B cell (primary cell): ENCODE measurements at regions not wholly inside any gene's neighbourhood (a gene's known extent, or its start where the extent isn't known, plus 50 kb on each side); places are given as distances from the start of the nearest gene placed in this dataset. TPM values are rescaled to one million over a fixed set of nuclear protein-coding genes. Genes with fewer than 3 reads are reported as not detected.

Experiments used
- ATAC-seq: fragments of 200-7000 bp; cut with Tn5 transposase; one replicate; pipeline ENCODE4 v1.10.0; 2021; ENCODE audit warnings: low read depth, mild to moderate bottlenecking, moderate number of reproducible peaks, moderate library complexity
- CTCF ChIA-PET: fragments of 350-600 bp; sonication (Branson Sonifier 250); formaldehyde crosslinking; loops from one replicate; lab custom pipeline; 2021; ENCODE audit warnings: antibody characterized with exemption, inconsistent platforms; lab: Charles Lee
- POLR2A ChIA-PET: fragments of 350-600 bp; sonication (Branson Sonifier 250); formaldehyde crosslinking; loops from one replicate; lab custom pipeline; 2021; ENCODE audit warnings: antibody characterized with exemption; lab: Charles Lee
- DNase-seq: peaks from one replicate; pipeline ENCODE4 v3.0.0; 2013
- H2AFZ ChIP-seq: 2 replicates; pipeline ENCODE4 v1.6.1; 2012; ENCODE audit warnings: mild to moderate bottlenecking, low read depth, low read length; ENCODE audit not compliant: insufficient read depth, poor library complexity, severe bottlenecking
- H3K27ac ChIP-seq, 2 donors: 1 replicate in 1 of 2; 2 replicates in 1 of 2; pipeline ENCODE4 v1.5.1; 2012 to 2013; ENCODE audit warnings: low read length in 2 of 2, mild to moderate bottlenecking in 2 of 2, moderate library complexity in 1 of 2
- H3K27me3 ChIP-seq, 4 experiments: fragments of 200-600 bp in 1 of 4; sonication (generic) in 1 of 4; replicated peaks in 1 of 4; 1 replicate in 2 of 4; 2 replicates in 2 of 4; pipeline versions ENCODE4 v1.6.1 to v1.7.0; 2013 to 2016; ENCODE audit warnings: low read length in 3 of 4, mild to moderate bottlenecking in 2 of 4, mixed read lengths in 1 of 4, moderate library complexity in 1 of 4; ENCODE audit not compliant: insufficient read depth in 4 of 4, control insufficient read depth in 3 of 4; ENCODE audit errors: control extremely low read depth in 1 of 4
- H3K36me3 ChIP-seq, 2 experiments: replicated peaks in 1 of 2; 1 replicate in 1 of 2; 2 replicates in 1 of 2; pipeline versions ENCODE4 v1.6.1 to v1.7.1; 2013; ENCODE audit warnings: low read length in 1 of 2; ENCODE audit not compliant: insufficient read depth in 2 of 2, control insufficient read depth in 1 of 2; ENCODE audit errors: control extremely low read depth in 1 of 2, extremely low read depth in 1 of 2
- H3K4me1 ChIP-seq, 2 donors: fragments of 200-600 bp in 1 of 2; sonication (generic) in 1 of 2; 1 replicate in 1 of 2; 2 replicates in 1 of 2; pipeline versions ENCODE4 v1.5.1 to v1.6.1; 2013 to 2017; ENCODE audit warnings: low read length in 2 of 2; ENCODE audit not compliant: control insufficient read depth in 2 of 2, insufficient read depth in 2 of 2
- H3K4me2 ChIP-seq: replicated peaks from 2 replicates; pipeline ENCODE3; 2012; ENCODE audit warnings: mild to moderate bottlenecking, low read depth, low read length; ENCODE audit not compliant: poor library complexity, severe bottlenecking
- H3K4me3 ChIP-seq, 5 experiments: fragments of 200-600 bp in 1 of 5; sonication (generic) in 1 of 5; 1 replicate in 3 of 5; 2 replicates in 2 of 5; pipeline versions ENCODE4 v1.5.1 to v1.7.0; 2011 to 2016; ENCODE audit warnings: low read length in 4 of 5, mild to moderate bottlenecking in 4 of 5, low read depth in 2 of 5, control low read depth in 1 of 5, moderate library complexity in 1 of 5; ENCODE audit not compliant: insufficient read depth in 1 of 5; ENCODE audit errors: control extremely low read depth in 1 of 5, extremely low read depth in 1 of 5
- H3K79me2 ChIP-seq: fragments of 200-600 bp; sonication (generic); one replicate; pipeline ENCODE4 v1.6.0; 2016; ENCODE audit warnings: low read length; ENCODE audit not compliant: control insufficient read depth, insufficient read depth
- H3K9ac ChIP-seq: fragments of 200-600 bp; sonication (generic); 2 replicates; pipeline ENCODE4 v1.6.1; 2017; ENCODE audit warnings: mild to moderate bottlenecking, low read length, moderate library complexity
- H3K9me3 ChIP-seq, 3 donors: one replicate each; pipeline versions ENCODE4 v1.6.1 to v1.7.1; 2013; ENCODE audit warnings: low read length in 2 of 3; ENCODE audit not compliant: control insufficient read depth in 2 of 3, insufficient read depth in 1 of 3; ENCODE audit errors: control extremely low read depth in 1 of 3
- H4K20me1 ChIP-seq: 2 replicates; pipeline ENCODE4 v1.6.0; 2012; ENCODE audit warnings: mild to moderate bottlenecking, low read length; ENCODE audit not compliant: insufficient read depth, control insufficient read depth, poor library complexity, severe bottlenecking
- H3K27ac Mint-ChIP-seq: one replicate; pipeline ENCODE4 v1.8.0; 2021; ENCODE audit warnings: mixed read lengths
- H3K27me3 Mint-ChIP-seq: one replicate; pipeline ENCODE4 v1.8.0; 2021; ENCODE audit warnings: mixed read lengths
- H3K4me1 Mint-ChIP-seq: one replicate; pipeline ENCODE4 v1.8.0; 2021; ENCODE audit warnings: mixed read lengths
- H3K4me3 Mint-ChIP-seq: one replicate; pipeline ENCODE4 v1.8.0; 2021; ENCODE audit warnings: mixed read lengths
- H3K9me3 Mint-ChIP-seq: one replicate; pipeline ENCODE4 v1.8.0; 2022; ENCODE audit warnings: mixed read lengths; ENCODE audit not compliant: insufficient read depth
- EZH2 ChIP-seq: IDR thresholded peaks from 2 replicates; pipeline ENCODE4 v1.6.1; 2012; ENCODE audit warnings: borderline replicate concordance, low read depth, mild to moderate bottlenecking, moderate library complexity, low read length; ENCODE audit not compliant: insufficient read depth, poor library complexity, severe bottlenecking
- WGBS: methylation state at CpG from one replicate; pipeline ENCODE4 v1.1.5; 2013; ENCODE audit warnings: missing lambda C conversion rate; ENCODE audit not compliant: insufficient coverage; 5-methylcytosine and 5-hydroxymethylcytosine counted together
- intact Hi-C: fragments of 100-400 bp; cut with micrococcal nuclease; formaldehyde crosslinking; loops from one replicate; pipeline ENCODE4 v1.10.0; 2022
- small RNA-seq: library from RNA; depleted of rRNA; stranded (forward); fragments of <200 nt; gene quantifications from one replicate; pipeline ENCODE3, GENCODE V24; 2012; ENCODE audit warnings: low replicate concordance, low read depth; ENCODE audit not compliant: insufficient read length
- TF ChIP-seq, protein P1 (sequence below): fragments of 200-600 bp; IDR thresholded peaks from one replicate; pipeline ENCODE4 v1.8.0; 2022; ENCODE audit warnings: antibody characterized with exemption, mild to moderate bottlenecking

DNA sequence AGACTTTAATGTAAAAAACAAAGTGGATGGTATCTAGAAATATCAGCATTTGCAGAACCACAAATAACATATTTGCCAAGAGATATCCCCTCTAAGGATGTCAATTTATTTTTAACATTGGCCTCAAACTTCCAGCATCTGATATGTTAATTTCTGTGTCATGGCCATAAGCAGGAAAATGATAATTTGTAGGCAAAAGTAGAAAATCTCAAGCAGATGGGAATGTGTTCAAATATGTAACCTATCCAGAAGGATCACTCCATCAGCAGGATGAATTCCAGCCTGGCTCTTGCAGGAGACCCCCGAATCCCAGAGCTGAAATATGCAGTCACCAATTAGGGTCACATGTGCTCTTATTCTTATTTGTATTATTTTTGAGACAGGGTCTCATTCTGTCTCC lies 55.4 kb upstream of the PRKX start:
- Histone ChIP-seq H3K79me2 (no peaks in the 10 kb centered on the region), H3K9me3 (no peaks in the 10 kb centered on the region), H3K4me3 (no peak overlapping the region), H3K36me3 (no peaks in the 10 kb centered on the region), H3K27ac (no peak overlapping the region), H4K20me1 (no peaks in the 10 kb centered on the region), H3K9ac (no peak overlapping the region), H3K27me3 (no peaks in the 10 kb centered on the region), H3K4me1 (no peaks in the 10 kb centered on the region), H3K4me2 (no peak overlapping the region), H2AFZ (no peak overlapping the region)
- no peak overlapping the region for H3K4me3 Mint-ChIP-seq
- no CpG with 5 or more reads among the region's 1 CpG for WGBS
- TF ChIP-seq, protein P1, sequence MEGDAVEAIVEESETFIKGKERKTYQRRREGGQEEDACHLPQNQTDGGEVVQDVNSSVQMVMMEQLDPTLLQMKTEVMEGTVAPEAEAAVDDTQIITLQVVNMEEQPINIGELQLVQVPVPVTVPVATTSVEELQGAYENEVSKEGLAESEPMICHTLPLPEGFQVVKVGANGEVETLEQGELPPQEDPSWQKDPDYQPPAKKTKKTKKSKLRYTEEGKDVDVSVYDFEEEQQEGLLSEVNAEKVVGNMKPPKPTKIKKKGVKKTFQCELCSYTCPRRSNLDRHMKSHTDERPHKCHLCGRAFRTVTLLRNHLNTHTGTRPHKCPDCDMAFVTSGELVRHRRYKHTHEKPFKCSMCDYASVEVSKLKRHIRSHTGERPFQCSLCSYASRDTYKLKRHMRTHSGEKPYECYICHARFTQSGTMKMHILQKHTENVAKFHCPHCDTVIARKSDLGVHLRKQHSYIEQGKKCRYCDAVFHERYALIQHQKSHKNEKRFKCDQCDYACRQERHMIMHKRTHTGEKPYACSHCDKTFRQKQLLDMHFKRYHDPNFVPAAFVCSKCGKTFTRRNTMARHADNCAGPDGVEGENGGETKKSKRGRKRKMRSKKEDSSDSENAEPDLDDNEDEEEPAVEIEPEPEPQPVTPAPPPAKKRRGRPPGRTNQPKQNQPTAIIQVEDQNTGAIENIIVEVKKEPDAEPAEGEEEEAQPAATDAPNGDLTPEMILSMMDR = no peak
- no peak for TF ChIP-seq EZH2
- peaks cover 6% of the 10 kb centered on the region for H3K27me3 Mint-ChIP-seq
- H3K9me3 Mint-ChIP-seq = no peaks in the 10 kb centered on the region
- DNase-seq = no peak
- H3K4me1 Mint-ChIP-seq = no peaks in the 10 kb centered on the region
- no peak for ATAC-seq
- ChIA-PET POLR2A (no interaction called here), CTCF (no interaction called here)
- no peak overlapping the region for H3K27ac Mint-ChIP-seq
- intact Hi-C loops = no loop called here

Small RNAs in the stretch of these regions (small RNA-seq; reads per million reads assigned to genes)
- not detected for gene RF00401
